OCI-LY7 (cell line): ENCODE measurements at regions not wholly inside any gene's neighbourhood (a gene's known extent, or its start where the extent isn't known, plus 50 kb on each side); places are given as distances from the start of the nearest gene placed in this dataset.

Source experiments
- BruUV-seq: library from RNA; stranded (reverse); fragments of 400-500 nt; replicated peaks from 2 replicates; lab custom pipeline; 2021; lab: Mats Ljungman, UMichigan
- CTCF ChIA-PET: fragments of 300-600 bp; sonication (Branson Sonifier 250); formaldehyde crosslinking; loops from one replicate; lab custom pipeline; 2022; ENCODE audit warnings: antibody characterized with exemption; ENCODE audit not compliant: unreplicated experiment; lab: Charles Lee
- POLR2A ChIA-PET: fragments of 300-600 bp; sonication (Branson Sonifier 250); formaldehyde crosslinking; loops from one replicate; lab custom pipeline; 2022; ENCODE audit warnings: antibody characterized with exemption; lab: Charles Lee
- DNase-seq: peaks from one replicate; pipeline ENCODE4 v3.0.0-alpha.2; 2015; ENCODE audit warnings: low spot score
- H2AFZ ChIP-seq: fragments of 200-600 bp; sonication (generic), shearing (Covaris generic); 2 replicates; pipeline ENCODE4 v1.6.1; 2014; ENCODE audit warnings: mild to moderate bottlenecking, antibody characterized with exemption, low read length, moderate library complexity
- H3K27ac ChIP-seq: fragments of 200-600 bp; sonication (generic); 2 replicates; pipeline ENCODE4 v1.5.1; 2014; ENCODE audit warnings: mixed run types, low read depth, mild to moderate bottlenecking, moderate library complexity, low read length, inconsistent platforms; ENCODE audit not compliant: poor library complexity, severe bottlenecking
- H3K36me3 ChIP-seq: fragments of 200-600 bp; sonication (generic); 2 replicates; pipeline ENCODE4 v1.6.1; 2014; ENCODE audit warnings: mild to moderate bottlenecking, antibody characterized with exemption, low read length, moderate library complexity, mixed read lengths; ENCODE audit not compliant: insufficient read depth
- H3K4me1 ChIP-seq: fragments of 200-600 bp; sonication (generic); 2 replicates; pipeline ENCODE4 v1.5.1; 2014; ENCODE audit warnings: mild to moderate bottlenecking, low read length; ENCODE audit not compliant: insufficient read depth, poor library complexity, severe bottlenecking
- H3K4me2 ChIP-seq: fragments of 200-600 bp; sonication (generic); 2 replicates; pipeline ENCODE4 v1.6.1; 2014; ENCODE audit warnings: mild to moderate bottlenecking, low read length
- H3K4me3 ChIP-seq: fragments of 200-600 bp; sonication (generic); 2 replicates; pipeline ENCODE4 v1.5.1; 2014; ENCODE audit warnings: mild to moderate bottlenecking, low read depth, low read length; ENCODE audit not compliant: poor library complexity, severe bottlenecking
- H3K79me2 ChIP-seq: fragments of 200-600 bp; sonication (generic); 2 replicates; pipeline ENCODE4 v1.6.1; 2016; ENCODE audit warnings: low read depth, mild to moderate bottlenecking, low read length, moderate library complexity, mixed read lengths; ENCODE audit not compliant: insufficient read depth
- H3K9me2 ChIP-seq: fragments of 200-600 bp; sonication (generic); 2 replicates; pipeline ENCODE4 v1.6.1; 2016; ENCODE audit warnings: mild to moderate bottlenecking, low read length, mixed read lengths; ENCODE audit not compliant: insufficient read depth
- H3K9me3 ChIP-seq: fragments of 200-600 bp; sonication (generic); 2 replicates; pipeline ENCODE4 v1.6.1; 2014; ENCODE audit warnings: mild to moderate bottlenecking, mixed run types, low read length, mixed read lengths
- H4K20me1 ChIP-seq: fragments of 200-600 bp; sonication (generic); 2 replicates; pipeline ENCODE4 v1.6.1; 2014; ENCODE audit warnings: mild to moderate bottlenecking, antibody characterized with exemption, low read length, moderate library complexity, mixed read lengths; ENCODE audit not compliant: insufficient read depth
- CTCF ChIP-seq: fragments of 200-600 bp; sonication (generic); conservative IDR thresholded peaks from 2 replicates; pipeline ENCODE4 v1.5.1; 2014; ENCODE audit warnings: mild to moderate bottlenecking, antibody characterized with exemption, low read length, moderate library complexity, mixed read lengths
- EZH2phosphoT487 ChIP-seq: fragments of 200-600 bp; sonication (generic); IDR thresholded peaks from 2 replicates; pipeline ENCODE4 v1.6.1; 2018; ENCODE audit warnings: low read depth, borderline replicate concordance, mild to moderate bottlenecking, mixed run types, antibody characterized with exemption, low read length, moderate library complexity, mixed read lengths
- intact Hi-C: fragments of 100-400 bp; cut with micrococcal nuclease; formaldehyde crosslinking; loops from one replicate; pipeline ENCODE4 v1.10.0; 2022; ENCODE audit not compliant: unreplicated experiment

DNA sequence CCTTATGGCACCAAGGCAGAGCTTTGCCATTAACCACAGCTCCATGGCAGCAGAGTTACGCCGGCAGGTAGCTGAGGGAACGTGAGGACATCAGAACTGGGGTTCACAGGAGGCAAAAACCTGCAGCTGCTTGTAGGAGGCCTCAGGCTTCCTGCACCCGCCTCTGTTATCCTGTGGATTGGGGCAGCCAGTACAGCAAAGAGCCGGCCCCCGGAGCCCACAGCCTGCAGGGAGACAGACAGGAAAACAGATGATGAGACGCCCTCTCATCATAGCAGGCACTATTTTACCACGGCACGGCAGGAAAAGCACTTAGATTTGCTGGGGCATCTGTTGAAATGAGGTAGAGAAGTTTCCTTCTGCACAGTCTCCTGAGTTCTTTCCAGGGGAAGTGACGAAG is 870.3 kb downstream of the TBC1D22A start:
- Histone ChIP-seq H3K4me1 (no peaks in the 10 kb centered on the region), H3K9me2 (no peaks in the 10 kb centered on the region), H3K36me3 (no peaks in the 10 kb centered on the region), H2AFZ (no peak overlapping the region), H3K9me3 (peaks cover 2% of the 10 kb centered on the region; the same call in 1 of the 2 replicates), H3K4me2 (no peak overlapping the region), H3K79me2 (no peaks in the 10 kb centered on the region), H4K20me1 (no peaks in the 10 kb centered on the region), H3K27ac (no peak overlapping the region), H3K4me3 (no peak overlapping the region)
- intact Hi-C loops, result loop anchor here (10.0 kb wide), 1 partner anchor 202 kb away; no protein-coding TSS in a partner anchor
- ChIA-PET POLR2A (no interaction called here), CTCF (interaction anchor here (0.8 kb wide), 1 partner anchor 860 kb away, joined by 3 read pairs; no protein-coding TSS in a partner anchor)
- no peak for DNase-seq
- BruUV-seq, result no TSS peak
- TF ChIP-seq EZH2phosphoT487, result no peak
- TF ChIP-seq CTCF, result no peak

DNA sequence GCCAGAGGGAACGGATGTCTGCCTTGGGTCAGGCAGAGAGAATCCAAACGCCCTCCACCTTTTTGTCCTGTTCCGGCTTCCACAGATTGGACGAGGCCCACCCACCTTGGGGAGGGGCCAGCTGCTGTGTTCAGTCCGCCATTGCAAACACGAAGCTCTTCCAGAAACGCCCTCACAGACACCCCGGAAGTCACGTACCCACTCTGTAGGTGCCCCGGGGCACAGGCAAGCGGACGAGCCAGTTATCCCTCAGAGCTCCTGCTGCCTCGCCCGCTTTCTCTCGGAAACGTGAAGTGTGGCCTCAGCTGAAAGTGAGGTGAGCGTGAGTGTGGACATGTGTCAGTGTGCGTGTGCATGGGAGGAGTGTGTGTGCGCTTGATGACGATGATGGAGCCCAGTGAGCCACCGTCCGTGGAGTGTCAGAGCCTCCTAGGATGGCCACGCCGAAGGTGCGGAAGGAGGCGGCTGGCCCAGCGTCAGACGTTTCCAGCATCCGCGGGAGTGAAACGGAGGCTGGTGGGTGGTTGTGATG is 869.2 kb downstream of the TBC1D22A start:
- POLR2A ChIA-PET, result no interaction called here
- no peak for TF ChIP-seq CTCF
- TF ChIP-seq EZH2phosphoT487, result no peak
- CTCF ChIA-PET, result no interaction called here

GRCh38 chr22:47630741-47631534 is 868.5 kb downstream of the TBC1D22A start:
- DNase-seq, result no peak
- ChIA-PET POLR2A (no interaction called here), CTCF (no interaction called here)
- Histone ChIP-seq H3K27ac (no peak overlapping the region), H3K36me3 (no peaks in the 10 kb centered on the region), H3K4me1 (no peaks in the 10 kb centered on the region), H4K20me1 (no peaks in the 10 kb centered on the region), H3K4me3 (no peak overlapping the region), H2AFZ (no peak overlapping the region), H3K4me2 (no peak overlapping the region), H3K79me2 (no peaks in the 10 kb centered on the region), H3K9me3 (no peaks in the 10 kb centered on the region), H3K9me2 (no peaks in the 10 kb centered on the region)
- intact Hi-C loops, result loop anchor here (10.0 kb wide), 1 partner anchor 204 kb away; no protein-coding TSS in a partner anchor
- no TSS peak for BruUV-seq
- no peak for TF ChIP-seq CTCF
- no peak for TF ChIP-seq EZH2phosphoT487

More for the DNA sequence above, 869.2 kb downstream of the TBC1D22A start:
- H3K4me2 ChIP-seq, result no peak overlapping the region
- intact Hi-C loops, result loop anchor here (10.0 kb wide), 1 partner anchor 203 kb away; no protein-coding TSS in a partner anchor
- no peak overlapping the region for H3K4me3 ChIP-seq
- no TSS peak for BruUV-seq
- H3K79me2 ChIP-seq, result no peaks in the 10 kb centered on the region
- H2AFZ ChIP-seq, result no peak overlapping the region
- DNase-seq, result no peak
- H3K9me3 ChIP-seq, result no peaks in the 10 kb centered on the region
- H3K27ac ChIP-seq, result no peak overlapping the region
- H3K4me1 ChIP-seq, result no peaks in the 10 kb centered on the region
- no peaks in the 10 kb centered on the region for H4K20me1 ChIP-seq
- H3K9me2 ChIP-seq, result no peaks in the 10 kb centered on the region
- no peaks in the 10 kb centered on the region for H3K36me3 ChIP-seq
